ENCODE measurements at regions not wholly inside any gene's neighbourhood (a gene's known extent, or its start where the extent isn't known, plus 50 kb on each side); places are given as distances from the start of the nearest gene placed in this dataset.
A peak's percentile ranks its signal among the peaks of the same experiment; 100 is the strongest.

- Histone ChIP-seq H3K4me3 (no peak overlapping the region), H3K9me3 (no peaks in the 10 kb centered on the region), H3K27ac (no peak overlapping the region), H3K4me1 (replicated peaks) (no peaks in the 10 kb centered on the region), H3K36me3 (no peaks in the 10 kb centered on the region), H3K27me3 (replicated peaks; ENCODE audit: insufficient read depth) (no peaks in the 10 kb centered on the region)
- WGBS, result 59% methylated on average over 1 of the region's 1 CpG
- DNase-seq (ENCODE audit: low spot score), result no peak
- TF ChIP-seq POLR2AphosphoS5 (IDR thresholded peaks at IDR 0.05) (no peak), CTCF (IDR thresholded peaks at IDR 0.05) (no peak), POLR2A (IDR thresholded peaks at IDR 0.05) (no peak)
- intact Hi-C loops (cut with DNase I), result no loop called here
Measured at GRCh38 chr7:70886547-70886946, 245.4 kb upstream of the GALNT17 start.

- DNase-seq (ENCODE audit: low spot score), result peak; percentile 33
- Histone ChIP-seq H3K27ac (no peak overlapping the region), H3K4me3 (no peak overlapping the region), H3K9me3 (no peaks in the 10 kb centered on the region), H3K27me3 (replicated peaks; ENCODE audit: insufficient read depth) (no peaks in the 10 kb centered on the region), H3K4me1 (replicated peaks) (no peaks in the 10 kb centered on the region), H3K36me3 (no peaks in the 10 kb centered on the region)
- TF ChIP-seq POLR2A (IDR thresholded peaks at IDR 0.05) (no peak), POLR2AphosphoS5 (IDR thresholded peaks at IDR 0.05) (peak; percentile 67)
- WGBS, result 17% methylated on average over 1 of the region's 1 CpG
- intact Hi-C loops (cut with DNase I), result no loop called here
Measured at GRCh38 chr7:70887186-70887585, 244.8 kb upstream of the GALNT17 start.

- TF ChIP-seq POLR2A (IDR thresholded peaks at IDR 0.05) (no peak), POLR2AphosphoS5 (IDR thresholded peaks at IDR 0.05) (no peak), CTCF (IDR thresholded peaks at IDR 0.05) (no peak)
- intact Hi-C loops (cut with DNase I), result no loop called here
- no peaks in the 10 kb centered on the region for H3K36me3 ChIP-seq
- no peaks in the 10 kb centered on the region for H3K27me3 ChIP-seq (replicated peaks; ENCODE audit: insufficient read depth)
- no peak overlapping the region for H3K4me3 ChIP-seq
- no peaks in the 10 kb centered on the region for H3K4me1 ChIP-seq (replicated peaks)
- no peaks in the 10 kb centered on the region for H3K9me3 ChIP-seq
- DNase-seq (ENCODE audit: low spot score), result no peak
- WGBS, result 84% methylated on average over 4 of the region's 4 CpGs
- no peak overlapping the region for H3K27ac ChIP-seq
Measured at GRCh38 chr7:70890147-70890969, 241.6 kb upstream of the GALNT17 start.

- Histone ChIP-seq H3K4me3 (no peak overlapping the region), H3K4me1 (replicated peaks) (no peaks in the 10 kb centered on the region), H3K36me3 (no peaks in the 10 kb centered on the region), H3K27me3 (replicated peaks; ENCODE audit: insufficient read depth) (no peaks in the 10 kb centered on the region), H3K27ac (no peak overlapping the region), H3K9me3 (no peaks in the 10 kb centered on the region)
- no peak for DNase-seq (ENCODE audit: low spot score)
- intact Hi-C loops (cut with DNase I), result no loop called here
- TF ChIP-seq POLR2A (IDR thresholded peaks at IDR 0.05), result no peak
- no peak for TF ChIP-seq CTCF (IDR thresholded peaks at IDR 0.05)
- TF ChIP-seq POLR2AphosphoS5 (IDR thresholded peaks at IDR 0.05), result no peak
- WGBS, result 66% methylated on average over 10 of the region's 10 CpGs
Measured at GRCh38 chr7:70893422-70893821, 238.5 kb upstream of the GALNT17 start.

- Histone ChIP-seq H3K36me3 (no peaks in the 10 kb centered on the region), H3K27ac (no peak overlapping the region), H3K27me3 (replicated peaks; ENCODE audit: insufficient read depth) (no peaks in the 10 kb centered on the region), H3K9me3 (no peaks in the 10 kb centered on the region), H3K4me1 (replicated peaks) (no peaks in the 10 kb centered on the region), H3K4me3 (no peak overlapping the region)
- DNase-seq (ENCODE audit: low spot score), result no peak
- no peak for TF ChIP-seq CTCF (IDR thresholded peaks at IDR 0.05)
- TF ChIP-seq POLR2A (IDR thresholded peaks at IDR 0.05), result no peak
- TF ChIP-seq POLR2AphosphoS5 (IDR thresholded peaks at IDR 0.05), result no peak
- WGBS, result 90% methylated on average over 4 of the region's 4 CpGs
- intact Hi-C loops (cut with DNase I), result no loop called here
Measured at GRCh38 chr7:70893971-70894715, 237.8 kb upstream of the GALNT17 start.
